Heart left ventricle (tissue), 13 donors: ENCODE measurements at regions not wholly inside any gene's neighbourhood (a gene's known extent, or its start where the extent isn't known, plus 50 kb on each side); places are given as distances from the start of the nearest gene placed in this dataset.
"Not testable (repeated sequence)": the region's sequence is repeated elsewhere in the genome, so short reads cannot be mapped to it uniquely, and the experiment has no call there.

ENCODE experiments used
- POLR2A ChIP-seq, 2 donors: fragments of 450-650 bp; IDR thresholded peaks; one replicate each; pipeline ENCODE4 v1.6.1; 2017; ENCODE audit warnings: antibody characterized with exemption in 2 of 2, mild to moderate bottlenecking in 2 of 2, moderate library complexity in 2 of 2
- TF ChIP-seq, protein P1 (sequence below), 12 donors: fragments of 200-600 bp; sonication (generic) in 4 of 12; IDR thresholded peaks; one replicate each; pipeline versions ENCODE4 v1.5.0 to v1.8.0; 2018 to 2022; ENCODE audit warnings: antibody characterized with exemption in 12 of 12, mild to moderate bottlenecking in 5 of 12
- donor health status: ischemic (EF 13 %, LVEDD 7.1; RV severe dilation, severe dysfunction).
- donor health status: DM: no; HTN: yes; CAD: no.
- donor health status: DM: no; HTN: no; CAD: no.
- donor health status: ischemic (EF 25% LVEDD 6.9; RV normal size, moderate dysfunction).
- donor health status: ischemic (EF 25% LVEDD 5.7; RV mildly dilated, moderate dysfunction).
- donor health status: ischemic (EF 35%, LVEDD 5.7; RV mildly dilated, moderate dysfunction).
- donor health status: nonischemic (EF 11% LVEDD 7.7; RV severe dilation, severe dysfunction).
- donor health status: DM: yes; HTN: yes; CAD: no.
- donor health status: PGD.
- donor health status: ischemic (EF 29% LVEDD 5.4; RV normal size, mild dysfunction).
- donor health status: nonischemic (EF 23%, LVEDD 6.1; RV moderate dilation, normal function).

DNA sequence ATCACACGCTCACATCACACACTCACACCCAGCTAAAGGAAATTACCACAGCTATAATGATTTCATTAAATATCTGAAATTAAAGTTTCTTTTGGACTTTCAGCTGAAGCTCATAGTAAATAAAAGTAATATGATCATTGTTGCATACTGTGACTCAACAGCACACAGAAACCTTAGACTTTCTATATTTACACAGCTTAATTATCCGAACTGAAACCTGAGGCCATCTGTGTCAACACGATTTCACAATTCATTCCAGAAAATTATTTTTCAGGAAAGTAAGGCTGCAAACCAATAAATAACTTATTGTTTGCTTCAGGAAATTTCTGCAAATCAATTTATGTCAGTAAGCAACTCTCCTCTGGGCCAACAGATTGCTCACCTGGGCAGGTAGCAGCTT is 1352.2 kb upstream of the CDH18 start:
- TF ChIP-seq POLR2A (IDR thresholded peaks at IDR 0.05), result not testable (repeated sequence)
- TF ChIP-seq, protein P1, sequence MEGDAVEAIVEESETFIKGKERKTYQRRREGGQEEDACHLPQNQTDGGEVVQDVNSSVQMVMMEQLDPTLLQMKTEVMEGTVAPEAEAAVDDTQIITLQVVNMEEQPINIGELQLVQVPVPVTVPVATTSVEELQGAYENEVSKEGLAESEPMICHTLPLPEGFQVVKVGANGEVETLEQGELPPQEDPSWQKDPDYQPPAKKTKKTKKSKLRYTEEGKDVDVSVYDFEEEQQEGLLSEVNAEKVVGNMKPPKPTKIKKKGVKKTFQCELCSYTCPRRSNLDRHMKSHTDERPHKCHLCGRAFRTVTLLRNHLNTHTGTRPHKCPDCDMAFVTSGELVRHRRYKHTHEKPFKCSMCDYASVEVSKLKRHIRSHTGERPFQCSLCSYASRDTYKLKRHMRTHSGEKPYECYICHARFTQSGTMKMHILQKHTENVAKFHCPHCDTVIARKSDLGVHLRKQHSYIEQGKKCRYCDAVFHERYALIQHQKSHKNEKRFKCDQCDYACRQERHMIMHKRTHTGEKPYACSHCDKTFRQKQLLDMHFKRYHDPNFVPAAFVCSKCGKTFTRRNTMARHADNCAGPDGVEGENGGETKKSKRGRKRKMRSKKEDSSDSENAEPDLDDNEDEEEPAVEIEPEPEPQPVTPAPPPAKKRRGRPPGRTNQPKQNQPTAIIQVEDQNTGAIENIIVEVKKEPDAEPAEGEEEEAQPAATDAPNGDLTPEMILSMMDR (IDR thresholded peaks at IDR 0.05), result not testable (repeated sequence)
